ENCODE measurements at regions not wholly inside any gene's neighbourhood (a gene's known extent, or its start where the extent isn't known, plus 50 kb on each side); places are given as distances from the start of the nearest gene placed in this dataset.

DNA sequence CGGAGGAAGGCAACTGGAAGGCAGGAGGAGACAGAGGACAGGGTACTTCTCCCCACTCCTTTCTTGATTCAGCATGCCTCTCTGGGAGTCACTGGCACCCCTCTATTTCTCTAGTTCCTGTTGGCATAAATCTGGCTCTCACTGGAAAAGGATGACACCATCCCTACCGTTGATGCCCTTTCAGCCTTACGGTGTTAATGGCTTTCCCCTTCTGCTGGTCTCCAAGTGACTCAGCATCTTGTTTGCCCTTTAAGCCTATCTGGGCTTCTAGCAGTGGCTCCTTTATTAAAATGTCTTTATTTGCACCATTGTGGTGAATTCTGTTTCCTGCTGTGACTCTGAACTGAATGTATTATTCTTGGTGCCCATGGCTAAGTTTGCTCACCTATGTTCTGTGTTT lies 227.3 kb upstream of the GLRA1 start:
- Histone ChIP-seq H3K27ac (no peak overlapping the region), H3K4me3 (no peak overlapping the region), H3K4me1 (no peaks in the 10 kb centered on the region), H3K27me3 (no peaks in the 10 kb centered on the region), H3K36me3 (ENCODE audit: low read depth, missing control alignments) (no peaks in the 10 kb centered on the region), H3K9me3 (no peaks in the 10 kb centered on the region)
- TF ChIP-seq, protein P1, sequence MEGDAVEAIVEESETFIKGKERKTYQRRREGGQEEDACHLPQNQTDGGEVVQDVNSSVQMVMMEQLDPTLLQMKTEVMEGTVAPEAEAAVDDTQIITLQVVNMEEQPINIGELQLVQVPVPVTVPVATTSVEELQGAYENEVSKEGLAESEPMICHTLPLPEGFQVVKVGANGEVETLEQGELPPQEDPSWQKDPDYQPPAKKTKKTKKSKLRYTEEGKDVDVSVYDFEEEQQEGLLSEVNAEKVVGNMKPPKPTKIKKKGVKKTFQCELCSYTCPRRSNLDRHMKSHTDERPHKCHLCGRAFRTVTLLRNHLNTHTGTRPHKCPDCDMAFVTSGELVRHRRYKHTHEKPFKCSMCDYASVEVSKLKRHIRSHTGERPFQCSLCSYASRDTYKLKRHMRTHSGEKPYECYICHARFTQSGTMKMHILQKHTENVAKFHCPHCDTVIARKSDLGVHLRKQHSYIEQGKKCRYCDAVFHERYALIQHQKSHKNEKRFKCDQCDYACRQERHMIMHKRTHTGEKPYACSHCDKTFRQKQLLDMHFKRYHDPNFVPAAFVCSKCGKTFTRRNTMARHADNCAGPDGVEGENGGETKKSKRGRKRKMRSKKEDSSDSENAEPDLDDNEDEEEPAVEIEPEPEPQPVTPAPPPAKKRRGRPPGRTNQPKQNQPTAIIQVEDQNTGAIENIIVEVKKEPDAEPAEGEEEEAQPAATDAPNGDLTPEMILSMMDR (IDR thresholded peaks at IDR 0.05) = no peak
- no peak for TF ChIP-seq POLR2A (IDR thresholded peaks at IDR 0.05)
- DNase-seq = no peak
- WGBS, 2 donors = 75 to 83% methylated on average over 3 of the region's 3 CpGs
- intact Hi-C loops (cut with DNase I; ENCODE audit: low total_unique reads) = no loop called here

GRCh38 chr5:152151113-152151512 lies 226.5 kb upstream of the GLRA1 start:
- H3K4me1 ChIP-seq = no peaks in the 10 kb centered on the region
- no peak overlapping the region for H3K4me3 ChIP-seq
- intact Hi-C loops (cut with DNase I; ENCODE audit: low total_unique reads) = no loop called here
- no peaks in the 10 kb centered on the region for H3K27me3 ChIP-seq
- no peak for DNase-seq
- no peak overlapping the region for H3K27ac ChIP-seq
- TF ChIP-seq POLR2A (IDR thresholded peaks at IDR 0.05) = no peak
- TF ChIP-seq, protein P1 (IDR thresholded peaks at IDR 0.05) = no peak
- WGBS, 2 donors = 45 to 56% methylated on average over 4 of the region's 4 CpGs
- H3K36me3 ChIP-seq (ENCODE audit: low read depth, missing control alignments) = no peaks in the 10 kb centered on the region
- H3K9me3 ChIP-seq = no peaks in the 10 kb centered on the region

- DNase-seq = no peak
- H3K4me3 ChIP-seq = no peak overlapping the region
- no peaks in the 10 kb centered on the region for H3K4me1 ChIP-seq
- no peaks in the 10 kb centered on the region for H3K36me3 ChIP-seq (ENCODE audit: low read depth, missing control alignments)
- no peaks in the 10 kb centered on the region for H3K27me3 ChIP-seq
- intact Hi-C loops (cut with DNase I; ENCODE audit: low total_unique reads) = loop anchor here (10.0 kb wide), 1 partner anchor 312 kb away; no protein-coding TSS in a partner anchor
- H3K27ac ChIP-seq = no peak overlapping the region
- TF ChIP-seq POLR2A (IDR thresholded peaks at IDR 0.05) = no peak
- TF ChIP-seq, protein P1 (IDR thresholded peaks at IDR 0.05) = no peak
- H3K9me3 ChIP-seq = no peaks in the 10 kb centered on the region
Measured at GRCh38 chr5:152147286-152147685, 222.6 kb upstream of the GLRA1 start.

DNA sequence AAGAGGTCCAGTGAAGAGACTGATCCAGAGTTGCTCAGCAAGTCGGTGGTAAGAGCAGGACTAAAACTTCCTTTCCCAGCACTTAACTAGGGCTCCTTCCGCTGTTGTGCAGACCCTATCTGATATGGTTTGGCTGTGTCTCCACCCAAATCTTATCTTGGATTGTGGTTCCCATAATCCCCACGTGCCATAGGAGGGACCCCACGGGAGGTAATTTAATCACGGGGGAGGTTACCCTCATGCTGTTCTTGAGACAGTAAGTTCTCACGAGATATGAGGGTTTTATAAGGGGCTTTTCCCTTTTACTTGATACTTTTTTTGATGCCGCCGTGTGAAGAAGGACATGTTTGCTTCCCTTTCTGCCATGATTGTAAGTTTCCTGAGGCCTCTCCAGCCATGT lies 221.9 kb upstream of the GLRA1 start:
- intact Hi-C loops (cut with DNase I; ENCODE audit: low total_unique reads) = loop anchor here (10.0 kb wide), 1 partner anchor 312 kb away; no protein-coding TSS in a partner anchor
- 72 to 80% methylated on average over 8 of the region's 8 CpGs for WGBS, 2 donors

DNA sequence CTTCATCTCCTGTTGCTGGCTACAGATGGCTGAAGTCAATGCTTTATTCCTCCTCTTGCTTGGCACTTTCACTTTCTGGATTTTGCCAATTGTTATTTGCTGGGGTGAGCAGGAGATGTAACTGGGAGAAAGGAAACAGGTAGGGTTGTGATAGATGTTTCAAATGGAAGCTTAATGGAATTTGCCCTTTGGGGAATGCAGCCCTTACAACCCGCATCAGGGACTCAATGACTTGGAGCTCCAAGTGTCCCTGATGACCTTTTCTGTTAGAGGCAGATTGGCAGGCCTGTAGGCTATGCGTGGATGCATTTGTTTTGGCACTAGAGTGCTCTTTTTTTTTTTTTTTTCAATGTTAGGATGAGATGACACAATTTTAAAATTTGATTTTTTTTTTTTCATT lies 219.9 kb upstream of the GLRA1 start:
- 78 to 81% methylated on average over 2 of the region's 2 CpGs for WGBS, 2 donors
- intact Hi-C loops (cut with DNase I; ENCODE audit: low total_unique reads) = loop anchor here (10.0 kb wide), 1 partner anchor 310 kb away; no protein-coding TSS in a partner anchor
- TF ChIP-seq POLR2A (IDR thresholded peaks at IDR 0.05) = no peak
- TF ChIP-seq, protein P1 (IDR thresholded peaks at IDR 0.05) = no peak

More for the DNA sequence above, 221.9 kb upstream of the GLRA1 start:
- Histone ChIP-seq H3K27me3 (no peaks in the 10 kb centered on the region), H3K4me1 (no peaks in the 10 kb centered on the region), H3K9me3 (no peaks in the 10 kb centered on the region), H3K27ac (no peak overlapping the region), H3K4me3 (no peak overlapping the region), H3K36me3 (ENCODE audit: low read depth, missing control alignments) (no peaks in the 10 kb centered on the region)
- no peak for DNase-seq
- TF ChIP-seq, protein P1 (IDR thresholded peaks at IDR 0.05) = no peak
- no peak for TF ChIP-seq POLR2A (IDR thresholded peaks at IDR 0.05)

More for the DNA sequence above, 219.9 kb upstream of the GLRA1 start:
- no peaks in the 10 kb centered on the region for H3K27me3 ChIP-seq
- H3K36me3 ChIP-seq (ENCODE audit: low read depth, missing control alignments) = no peaks in the 10 kb centered on the region
- no peak for DNase-seq
- no peaks in the 10 kb centered on the region for H3K9me3 ChIP-seq
- H3K4me1 ChIP-seq = no peaks in the 10 kb centered on the region
- no peak overlapping the region for H3K4me3 ChIP-seq
- H3K27ac ChIP-seq = no peak overlapping the region

Data from testis (tissue), 2 donors.